ENCODE measurements at regions not wholly inside any gene's neighbourhood (a gene's known extent, or its start where the extent isn't known, plus 50 kb on each side); places are given as distances from the start of the nearest gene placed in this dataset.

GRCh38 chr7:86050918-86051317 is 592.8 kb upstream of the GRM3 start:
- Histone ChIP-seq H2AFZ (ENCODE audit: low read depth, low read length, poor library complexity, severe bottlenecking) (no peak overlapping the region), H4K20me1 (ENCODE audit: insufficient read depth) (no peaks in the 10 kb centered on the region), H3K27ac (ENCODE audit: low read depth, low read length) (no peak overlapping the region), H3K36me3 (ENCODE audit: control insufficient read depth in 1 of 2, insufficient read depth in 2 of 2, low read length in 2 of 2) (no peaks in the 10 kb centered on the region), H3K9ac (ENCODE audit: low read length) (no peak overlapping the region), H3K79me2 (ENCODE audit: insufficient read depth, low read length) (no peaks in the 10 kb centered on the region), H3K4me2 (ENCODE audit: low read length) (no peak overlapping the region), H3K4me3 (replicated peaks in 1 of 2; ENCODE audit: low read depth in 1 of 2, low read length in 2 of 2) (no peak overlapping the region), H3K27me3 (ENCODE audit: insufficient read depth, low read length) (no peaks in the 10 kb centered on the region), H3K4me1 (ENCODE audit: control insufficient read depth in 1 of 2, insufficient read depth in 2 of 2, low read length in 2 of 2) (no peaks in the 10 kb centered on the region), H3K9me3 (ENCODE audit: control insufficient read depth in 1 of 2, insufficient read depth in 1 of 2, low read depth in 1 of 2, low read length in 2 of 2) (no peaks in the 10 kb centered on the region), H3K9me2 (ENCODE audit: insufficient read depth) (no peaks in the 10 kb centered on the region)
- no peak for TF ChIP-seq CTCF (IDR thresholded peaks at IDR 0.05 in 2 of 3, conservative IDR thresholded peaks at IDR 0.05 in 1 of 3; ENCODE audit: borderline replicate concordance in 1 of 3, insufficient read depth in 1 of 3, low read depth in 2 of 3, low read length in 2 of 3)
- no peak for TF ChIP-seq POLR2A (IDR thresholded peaks at IDR 0.05; ENCODE audit: borderline replicate concordance, extremely low read depth, insufficient read depth, insufficient read length)
- no peak for TF ChIP-seq REST (IDR thresholded peaks at IDR 0.05; ENCODE audit: low read depth)
- TF ChIP-seq ATF3 (IDR thresholded peaks at IDR 0.05): no peak
- TF ChIP-seq YY1 (IDR thresholded peaks at IDR 0.05; ENCODE audit: extremely low read depth, insufficient replicate concordance, low read depth, low read length): no peak
- no peak for TF ChIP-seq ZBTB33 (IDR thresholded peaks at IDR 0.05; ENCODE audit: extremely low read depth, insufficient replicate concordance, low read length)
- no peak for TF ChIP-seq FOSL1 (IDR thresholded peaks at IDR 0.05; ENCODE audit: low read depth)
- no peak for TF ChIP-seq EZH2phosphoT487 (IDR thresholded peaks at IDR 0.05; ENCODE audit: borderline replicate concordance)
- TF ChIP-seq EGR1 (IDR thresholded peaks at IDR 0.05; ENCODE audit: low read depth): no peak
- no peak for TF ChIP-seq SRF (IDR thresholded peaks at IDR 0.05; ENCODE audit: low read depth)
- TF ChIP-seq MAX (IDR thresholded peaks at IDR 0.05): no peak
- no peak for TF ChIP-seq POLR2AphosphoS5 (IDR thresholded peaks at IDR 0.05; ENCODE audit: low read depth, low read length)
- TF ChIP-seq ELF1 (IDR thresholded peaks at IDR 0.05; ENCODE audit: borderline replicate concordance, low read depth): no peak
- no peak for TF ChIP-seq ZNF274 (IDR thresholded peaks at IDR 0.05; ENCODE audit: low read depth, low read length)
- no peak for TF ChIP-seq SIN3A (IDR thresholded peaks at IDR 0.05; ENCODE audit: low read depth)
- TF ChIP-seq SP1 (IDR thresholded peaks at IDR 0.05; ENCODE audit: low read depth): no peak
- ChIA-PET POLR2A (no interaction called here), RAD21 (ENCODE audit: low non-redundant PET in 1 of 2, low total read pairs in 2 of 2, uncharacterized antibody in 2 of 2, unreplicated experiment in 2 of 2) (no interaction called here), CTCF (no interaction called here)
- no TSS peak for BruUV-seq (replicated peaks)
- DNase-seq (ENCODE audit: low read depth, low spot score) (no peak), ATAC-seq (no peak)
- intact Hi-C loops (cut with micrococcal nuclease): no loop called here
